Neutrophil (primary cell): ENCODE measurements at regions not wholly inside any gene's neighbourhood (a gene's known extent, or its start where the extent isn't known, plus 50 kb on each side); places are given as distances from the start of the nearest gene placed in this dataset.

Experiments
- H3K27ac ChIP-seq: fragments of 200-600 bp; sonication (generic); 2 replicates; pipeline ENCODE4 v1.5.1; 2016; ENCODE audit warnings: mild to moderate bottlenecking, moderate library complexity
- H3K27me3 ChIP-seq: fragments of 200-600 bp; sonication (generic); 2 replicates; pipeline ENCODE4 v1.6.0; 2016; ENCODE audit warnings: mild to moderate bottlenecking
- H3K36me3 ChIP-seq: fragments of 200-600 bp; sonication (generic); 2 replicates; pipeline ENCODE4 v1.5.1; 2017
- H3K4me1 ChIP-seq, 2 experiments: fragments of 200-600 bp in 1 of 2; sonication (generic) in 1 of 2; 1 replicate in 1 of 2; 2 replicates in 1 of 2; pipeline versions ENCODE4 v1.5.1 to v1.6.1; 2013 to 2016; ENCODE audit warnings: low read depth in 1 of 2, low read length in 1 of 2, mild to moderate bottlenecking in 1 of 2, moderate library complexity in 1 of 2; ENCODE audit not compliant: control insufficient read depth in 1 of 2, insufficient read depth in 1 of 2
- H3K4me3 ChIP-seq, 2 experiments: fragments of 200-600 bp in 1 of 2; sonication (generic) in 1 of 2; 1 replicate in 1 of 2; 2 replicates in 1 of 2; pipeline ENCODE4 v1.5.1; 2013 to 2016; ENCODE audit warnings: low read depth in 1 of 2, low read length in 1 of 2, mild to moderate bottlenecking in 1 of 2, moderate library complexity in 1 of 2
- H3K9me3 ChIP-seq: fragments of 200-600 bp; sonication (generic); 2 replicates; pipeline ENCODE4 v1.5.1; 2016
- CTCF ChIP-seq: fragments of 200-600 bp; sonication (generic); IDR thresholded peaks from 2 replicates; pipeline ENCODE4 v1.5.1; 2016; ENCODE audit warnings: antibody characterized with exemption

GRCh38 chr12:112674539-112674938, 117.0 kb upstream of the RPH3A start:
- H3K27me3 ChIP-seq, result peaks cover 14% of the 10 kb centered on the region

GRCh38 chr12:112676507-112676906, 115.0 kb upstream of the RPH3A start:
- TF ChIP-seq CTCF, result no peak
- Histone ChIP-seq H3K4me3 (no peak overlapping the region), H3K4me1 (no peaks in the 10 kb centered on the region), H3K36me3 (no peaks in the 10 kb centered on the region), H3K27ac (no peak overlapping the region), H3K9me3 (no peaks in the 10 kb centered on the region), H3K27me3 (peaks cover 23% of the 10 kb centered on the region)

More at GRCh38 chr12:112674539-112674938, 117.0 kb upstream of the RPH3A start:
- TF ChIP-seq CTCF, result no peak
- H3K4me3 ChIP-seq, result no peak overlapping the region
- H3K9me3 ChIP-seq, result no peaks in the 10 kb centered on the region
- H3K27ac ChIP-seq, result no peak overlapping the region
- H3K36me3 ChIP-seq, result no peaks in the 10 kb centered on the region
- H3K4me1 ChIP-seq, result no peaks in the 10 kb centered on the region

- Histone ChIP-seq H3K9me3 (no peaks in the 10 kb centered on the region), H3K27me3 (peaks cover 24% of the 10 kb centered on the region), H3K4me3 (no peak overlapping the region), H3K4me1 (no peaks in the 10 kb centered on the region), H3K27ac (no peak overlapping the region), H3K36me3 (no peaks in the 10 kb centered on the region)
- TF ChIP-seq CTCF, result no peak
Observed at GRCh38 chr12:112677050-112677765, 114.3 kb upstream of the RPH3A start.

- no peak for TF ChIP-seq CTCF
Observed at GRCh38 chr12:112680993-112681392, 110.6 kb upstream of the RPH3A start.

GRCh38 chr12:112682586-112682985, 109.0 kb upstream of the RPH3A start:
- Histone ChIP-seq H3K27ac (no peak overlapping the region), H3K4me3 (no peak overlapping the region), H3K27me3 (peaks cover 19% of the 10 kb centered on the region), H3K4me1 (no peaks in the 10 kb centered on the region), H3K9me3 (no peaks in the 10 kb centered on the region), H3K36me3 (no peaks in the 10 kb centered on the region)
- no peak for TF ChIP-seq CTCF

More at GRCh38 chr12:112680993-112681392, 110.6 kb upstream of the RPH3A start:
- Histone ChIP-seq H3K36me3 (no peaks in the 10 kb centered on the region), H3K4me1 (no peaks in the 10 kb centered on the region), H3K9me3 (no peaks in the 10 kb centered on the region), H3K4me3 (no peak overlapping the region), H3K27me3 (peaks cover 14% of the 10 kb centered on the region), H3K27ac (no peak overlapping the region)
